H9 (cell line): ENCODE measurements at regions not wholly inside any gene's neighbourhood (a gene's known extent, or its start where the extent isn't known, plus 50 kb on each side); places are given as distances from the start of the nearest gene placed in this dataset.

ENCODE experiments used
- DNase-seq: peaks from one replicate; pipeline ENCODE4 v3.0.0-alpha.2; 2017
- H2AFZ ChIP-seq: one replicate; pipeline ENCODE4 v1.6.1; 2013; ENCODE audit warnings: mild to moderate bottlenecking, low read length, control low read depth, moderate library complexity
- H2AK5ac ChIP-seq: 2 replicates; pipeline ENCODE4 v1.6.1; 2013; ENCODE audit warnings: low read length, control low read depth, mixed read lengths; ENCODE audit not compliant: insufficient read length
- H2BK120ac ChIP-seq: one replicate; pipeline ENCODE4 v1.6.1; 2013; ENCODE audit warnings: low read depth, mild to moderate bottlenecking, low read length, control low read depth, inconsistent platforms; ENCODE audit not compliant: poor library complexity, severe bottlenecking
- H2BK12ac ChIP-seq: 2 replicates; pipeline ENCODE4 v1.6.1; 2013; ENCODE audit warnings: low read length, control low read depth, mixed read lengths, low read depth; ENCODE audit not compliant: insufficient read length
- H2BK15ac ChIP-seq: 2 replicates; pipeline ENCODE4 v1.6.1; 2013; ENCODE audit warnings: low read depth, low read length, control low read depth
- H2BK20ac ChIP-seq: one replicate; pipeline ENCODE4 v1.6.1; 2013; ENCODE audit warnings: low read depth, mild to moderate bottlenecking, low read length, control low read depth, inconsistent platforms; ENCODE audit not compliant: poor library complexity, severe bottlenecking
- H2BK5ac ChIP-seq: 2 replicates; pipeline ENCODE4 v1.6.1; 2013; ENCODE audit warnings: low read length, control low read depth, mixed read lengths; ENCODE audit not compliant: insufficient read length
- H3K14ac ChIP-seq: 2 replicates; pipeline ENCODE4 v1.6.1; 2013; ENCODE audit warnings: low read length, control low read depth; ENCODE audit not compliant: insufficient read depth
- H3K18ac ChIP-seq: 2 replicates; pipeline ENCODE4 v1.6.1; 2013; ENCODE audit warnings: low read depth, mild to moderate bottlenecking, mixed read lengths, low read length, control low read depth; ENCODE audit not compliant: insufficient read length
- H3K23ac ChIP-seq: 2 replicates; pipeline ENCODE4 v1.6.1; 2013; ENCODE audit warnings: low read length, control low read depth, mixed read lengths, low read depth; ENCODE audit not compliant: insufficient read length
- H3K23me2 ChIP-seq: 2 replicates; pipeline ENCODE4 v1.6.1; 2013; ENCODE audit warnings: low read depth, mild to moderate bottlenecking, mixed read lengths, low read length, control low read depth; ENCODE audit not compliant: insufficient read length, poor library complexity, severe bottlenecking
- H3K27ac ChIP-seq: 2 replicates; pipeline ENCODE4 v1.5.1; 2013; ENCODE audit warnings: low read length, control low read depth, mixed read lengths, low read depth; ENCODE audit not compliant: insufficient read length
- H3K27me3 ChIP-seq: 2 replicates; pipeline ENCODE4 v1.6.1; 2013; ENCODE audit warnings: low read length, control low read depth, inconsistent platforms; ENCODE audit not compliant: insufficient read depth
- H3K4ac ChIP-seq: 2 replicates; pipeline ENCODE4 v1.6.1; 2013; ENCODE audit warnings: low read depth, mild to moderate bottlenecking, control low read depth, inconsistent platforms, low read length, moderate library complexity
- H3K4me1 ChIP-seq: 2 replicates; pipeline ENCODE4 v1.6.1; 2013; ENCODE audit warnings: low read length, control low read depth, inconsistent platforms; ENCODE audit not compliant: insufficient read depth
- H3K4me2 ChIP-seq: 2 replicates; pipeline ENCODE4 v1.6.1; 2013; ENCODE audit warnings: low read length, control low read depth, mixed read lengths; ENCODE audit not compliant: insufficient read length, insufficient read depth
- H3K56ac ChIP-seq: 2 replicates; pipeline ENCODE4 v1.6.1; 2013; ENCODE audit warnings: low read depth, mild to moderate bottlenecking, mixed read lengths, low read length, control low read depth; ENCODE audit not compliant: insufficient read length
- H3K79me1 ChIP-seq: 2 replicates; pipeline ENCODE4 v1.6.1; 2013; ENCODE audit warnings: low read depth, mild to moderate bottlenecking, moderate library complexity, low read length, control low read depth, inconsistent platforms; ENCODE audit not compliant: insufficient read depth, poor library complexity, severe bottlenecking
- H3K79me2 ChIP-seq: 2 replicates; pipeline ENCODE4 v1.6.1; 2013; ENCODE audit warnings: low read length, control low read depth, inconsistent platforms; ENCODE audit not compliant: insufficient read depth
- H3K9ac ChIP-seq: 2 replicates; pipeline ENCODE4 v1.6.1; 2013; ENCODE audit warnings: low read length, control low read depth, mixed read lengths; ENCODE audit not compliant: insufficient read length; ENCODE audit errors: extremely low read depth
- H3K9me3 ChIP-seq: one replicate; pipeline ENCODE4 v1.6.1; 2013; ENCODE audit warnings: low read depth, low read length, inconsistent platforms; ENCODE audit not compliant: control insufficient read depth
- H3T11ph ChIP-seq: one replicate; pipeline ENCODE4 v1.6.1; 2013; ENCODE audit warnings: mild to moderate bottlenecking, low read length, control low read depth, inconsistent platforms
- H4K20me1 ChIP-seq: one replicate; pipeline ENCODE4 v1.6.1; 2013; ENCODE audit not compliant: control insufficient read depth, insufficient read length, insufficient read depth
- H4K5ac ChIP-seq: 2 replicates; pipeline ENCODE4 v1.6.1; 2013; ENCODE audit warnings: low read depth, mild to moderate bottlenecking, mixed read lengths, low read length, control low read depth; ENCODE audit not compliant: insufficient read length
- H4K8ac ChIP-seq: replicated peaks from 2 replicates; pipeline ENCODE4 v1.6.1; 2013; ENCODE audit warnings: low read length, control low read depth, mixed read lengths, low read depth; ENCODE audit not compliant: insufficient read length
- H4K91ac ChIP-seq: 2 replicates; pipeline ENCODE4 v1.6.1; 2013; ENCODE audit warnings: low read depth, mild to moderate bottlenecking, moderate library complexity, mixed read lengths, low read length, control low read depth; ENCODE audit not compliant: insufficient read length
- H3K27ac Mint-ChIP-seq, 3 experiments: 2 replicates in 2 of 3; 3 replicates in 1 of 3; pipeline ENCODE4 v1.8.0; 2020 to 2021; ENCODE audit warnings: mixed read lengths in 3 of 3, mild to moderate bottlenecking in 1 of 3, moderate library complexity in 1 of 3
- H3K27me3 Mint-ChIP-seq: 2 replicates; pipeline ENCODE4 v1.8.0; 2021; ENCODE audit warnings: low read depth, mild to moderate bottlenecking, moderate library complexity, mixed read lengths
- H3K36me3 Mint-ChIP-seq, 3 experiments: 2 replicates in 2 of 3; 3 replicates in 1 of 3; pipeline ENCODE4 v1.8.0; 2020 to 2021; ENCODE audit warnings: low read depth in 3 of 3, mixed read lengths in 3 of 3; ENCODE audit not compliant: insufficient read depth in 1 of 3
- H3K4me1 Mint-ChIP-seq, 2 experiments: 2 replicates each; pipeline ENCODE4 v1.8.0; 2020; ENCODE audit warnings: mixed read lengths in 2 of 2
- H3K4me3 Mint-ChIP-seq, 2 experiments: 2 replicates in 1 of 2; 3 replicates in 1 of 2; pipeline ENCODE4 v1.8.0; 2020 to 2021; ENCODE audit warnings: mild to moderate bottlenecking in 2 of 2, mixed read lengths in 2 of 2, moderate library complexity in 1 of 2
- H3K9me3 Mint-ChIP-seq, 2 experiments: 2 replicates in 1 of 2; 3 replicates in 1 of 2; pipeline ENCODE4 v1.8.0; 2020; ENCODE audit warnings: mild to moderate bottlenecking in 2 of 2, mixed read lengths in 2 of 2, moderate library complexity in 1 of 2
- CTCF ChIP-seq: fragments of 200-600 bp; sonication (generic); conservative IDR thresholded peaks from 3 replicates; pipeline ENCODE4 v1.8.0; 2021; ENCODE audit warnings: antibody characterized with exemption, mild to moderate bottlenecking
- WGBS: extraction: QIAGEN DNeasy Blood & Tissue Kit; methylation state at CpG from one replicate; pipeline ENCODE4 v1.1.7; 2013; ENCODE audit warnings: missing lambda C conversion rate, low lambda C conversion rate, mixed read lengths; ENCODE audit not compliant: insufficient read length; ENCODE audit errors: extremely low coverage; 5-methylcytosine and 5-hydroxymethylcytosine counted together

GRCh38 chr21:9738527-9738926 lies 782.9 kb upstream of the TPTE start:
- H2BK20ac ChIP-seq, result no peak overlapping the region
- H3K4ac ChIP-seq, result no peak overlapping the region
- Mint-ChIP-seq H3K4me3 (no peak overlapping the region), H3K27me3 (peaks cover 3% of the 10 kb centered on the region), H3K27ac (no peak overlapping the region), H3K4me1 (no peaks in the 10 kb centered on the region), H3K36me3 (peaks cover 18 to 23% (median 22%) of the 10 kb centered on the region in 3 experiments), H3K9me3 (peaks cover 0 to 6% of the 10 kb centered on the region in 2 experiments; a peak in 4 of 5 replicates)
- H3K56ac ChIP-seq, result no peak overlapping the region
- no peak overlapping the region for H4K8ac ChIP-seq
- no peak overlapping the region for H3K9ac ChIP-seq
- H3T11ph ChIP-seq, result no peak overlapping the region
- no peaks in the 10 kb centered on the region for H4K20me1 ChIP-seq
- no peak overlapping the region for H2BK15ac ChIP-seq
- no peak overlapping the region for H3K18ac ChIP-seq
- H3K4me1 ChIP-seq, result no peaks in the 10 kb centered on the region
- no peak overlapping the region for H3K4me2 ChIP-seq
- H2BK120ac ChIP-seq, result no peak overlapping the region
- H4K5ac ChIP-seq, result no peak overlapping the region
- H2AK5ac ChIP-seq, result no peak overlapping the region
- H2AFZ ChIP-seq, result no peak overlapping the region
- H3K27ac ChIP-seq, result no peak overlapping the region
- no peaks in the 10 kb centered on the region for H3K79me2 ChIP-seq
- H3K27me3 ChIP-seq, result no peaks in the 10 kb centered on the region
- no peak for TF ChIP-seq CTCF
- H2BK5ac ChIP-seq, result no peak overlapping the region
- H3K9me3 ChIP-seq, result peaks cover 94% of the 10 kb centered on the region
- WGBS, result no CpG with 5 or more reads among the region's 2 CpGs
- H4K91ac ChIP-seq, result no peak overlapping the region
- H3K79me1 ChIP-seq, result no peaks in the 10 kb centered on the region
- no peak overlapping the region for H2BK12ac ChIP-seq
- H3K23me2 ChIP-seq, result no peaks in the 10 kb centered on the region
- H3K14ac ChIP-seq, result no peak overlapping the region
- no peak for DNase-seq
- no peak overlapping the region for H3K23ac ChIP-seq
